ENCODE measurements at regions not wholly inside any gene's neighbourhood (a gene's known extent, or its start where the extent isn't known, plus 50 kb on each side); places are given as distances from the start of the nearest gene placed in this dataset.

- H3K4me3 ChIP-seq (ENCODE audit: low read length) = no peak overlapping the region
- TF ChIP-seq, protein P1, sequence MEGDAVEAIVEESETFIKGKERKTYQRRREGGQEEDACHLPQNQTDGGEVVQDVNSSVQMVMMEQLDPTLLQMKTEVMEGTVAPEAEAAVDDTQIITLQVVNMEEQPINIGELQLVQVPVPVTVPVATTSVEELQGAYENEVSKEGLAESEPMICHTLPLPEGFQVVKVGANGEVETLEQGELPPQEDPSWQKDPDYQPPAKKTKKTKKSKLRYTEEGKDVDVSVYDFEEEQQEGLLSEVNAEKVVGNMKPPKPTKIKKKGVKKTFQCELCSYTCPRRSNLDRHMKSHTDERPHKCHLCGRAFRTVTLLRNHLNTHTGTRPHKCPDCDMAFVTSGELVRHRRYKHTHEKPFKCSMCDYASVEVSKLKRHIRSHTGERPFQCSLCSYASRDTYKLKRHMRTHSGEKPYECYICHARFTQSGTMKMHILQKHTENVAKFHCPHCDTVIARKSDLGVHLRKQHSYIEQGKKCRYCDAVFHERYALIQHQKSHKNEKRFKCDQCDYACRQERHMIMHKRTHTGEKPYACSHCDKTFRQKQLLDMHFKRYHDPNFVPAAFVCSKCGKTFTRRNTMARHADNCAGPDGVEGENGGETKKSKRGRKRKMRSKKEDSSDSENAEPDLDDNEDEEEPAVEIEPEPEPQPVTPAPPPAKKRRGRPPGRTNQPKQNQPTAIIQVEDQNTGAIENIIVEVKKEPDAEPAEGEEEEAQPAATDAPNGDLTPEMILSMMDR (conservative IDR thresholded peaks at IDR 0.05; ENCODE audit: low read length) = no peak
- DNase-seq (ENCODE audit: low read depth) = no peak
Measured at GRCh38 chr2:12162269-12163247, 416.1 kb downstream of the LPIN1 start.

- no peak overlapping the region for H3K4me3 ChIP-seq (ENCODE audit: low read length)
- no peak for DNase-seq (ENCODE audit: low read depth)
- TF ChIP-seq, protein P1 (conservative IDR thresholded peaks at IDR 0.05; ENCODE audit: low read length) = no peak
Measured at GRCh38 chr2:12163866-12164265, 417.4 kb downstream of the LPIN1 start.

DNA sequence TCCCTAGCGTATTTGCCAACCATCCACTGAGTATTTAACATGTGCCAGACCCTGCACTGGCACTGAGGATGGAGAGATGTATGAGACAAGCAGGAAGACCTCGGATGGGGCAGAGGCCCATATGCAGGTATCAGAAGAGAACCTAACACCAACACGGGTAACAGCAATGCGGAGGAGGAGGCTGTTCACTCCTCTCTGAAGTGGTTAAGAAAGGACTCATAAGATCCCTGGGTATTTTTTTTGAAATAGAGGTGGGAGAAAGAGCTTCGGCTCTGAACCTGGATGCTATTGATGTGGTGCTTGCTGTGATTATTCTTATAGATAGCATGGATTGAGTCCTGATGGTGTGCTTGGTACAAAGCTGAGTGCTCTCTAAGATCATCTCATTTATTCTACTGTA, 418.3 kb downstream of the LPIN1 start:
- no peak for DNase-seq (ENCODE audit: low read depth)
- TF ChIP-seq, protein P1 (conservative IDR thresholded peaks at IDR 0.05; ENCODE audit: low read length) = no peak
- H3K4me3 ChIP-seq (ENCODE audit: low read length) = no peak overlapping the region

- no peak for DNase-seq (ENCODE audit: low read depth)
- TF ChIP-seq, protein P1 (conservative IDR thresholded peaks at IDR 0.05; ENCODE audit: low read length) = no peak
- no peak overlapping the region for H3K4me3 ChIP-seq (ENCODE audit: low read length)
Measured at GRCh38 chr2:12167525-12168317, 421.3 kb downstream of the LPIN1 start.

DNA sequence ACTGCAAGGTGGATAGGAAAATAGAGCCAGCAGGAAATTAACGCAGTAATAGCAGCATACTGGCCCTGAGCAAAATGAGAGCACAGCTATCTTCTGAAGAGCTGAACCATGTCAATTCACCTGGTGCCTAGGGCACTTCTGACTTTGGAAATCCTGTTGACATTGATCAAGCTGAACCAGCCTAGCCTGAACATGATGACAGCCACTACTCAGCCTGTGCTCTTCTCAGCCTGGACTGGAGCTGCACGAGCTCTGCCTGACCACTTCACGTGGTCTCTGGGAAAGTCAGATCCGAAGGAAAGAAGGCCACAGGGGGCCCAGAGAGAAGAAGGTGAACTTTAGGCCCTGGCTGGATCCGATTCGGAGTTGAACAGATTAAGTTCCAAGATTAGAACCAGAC, 421.9 kb downstream of the LPIN1 start:
- TF ChIP-seq, protein P1 (conservative IDR thresholded peaks at IDR 0.05; ENCODE audit: low read length) = no peak
- H3K4me3 ChIP-seq (ENCODE audit: low read length) = no peak overlapping the region
- DNase-seq (ENCODE audit: low read depth) = no peak

GRCh38 chr2:12168791-12169388, 422.5 kb downstream of the LPIN1 start:
- peak; percentile 81 for DNase-seq (ENCODE audit: low read depth)
- TF ChIP-seq, protein P1 (conservative IDR thresholded peaks at IDR 0.05; ENCODE audit: low read length) = no peak
- H3K4me3 ChIP-seq (ENCODE audit: low read length) = no peak overlapping the region

Data from AG10803 (cell line).